Renal cortical epithelial cell (primary cell): ENCODE measurements at regions not wholly inside any gene's neighbourhood (a gene's known extent, or its start where the extent isn't known, plus 50 kb on each side); places are given as distances from the start of the nearest gene placed in this dataset.
"Not testable (repeated sequence)": the region's sequence is repeated elsewhere in the genome, so short reads cannot be mapped to it uniquely, and the experiment has no call there.

Source experiments
- DNase-seq: peaks from one replicate; pipeline ENCODE4 v3.0.0-alpha.2; 2011; ENCODE audit warnings: low read depth

DNA sequence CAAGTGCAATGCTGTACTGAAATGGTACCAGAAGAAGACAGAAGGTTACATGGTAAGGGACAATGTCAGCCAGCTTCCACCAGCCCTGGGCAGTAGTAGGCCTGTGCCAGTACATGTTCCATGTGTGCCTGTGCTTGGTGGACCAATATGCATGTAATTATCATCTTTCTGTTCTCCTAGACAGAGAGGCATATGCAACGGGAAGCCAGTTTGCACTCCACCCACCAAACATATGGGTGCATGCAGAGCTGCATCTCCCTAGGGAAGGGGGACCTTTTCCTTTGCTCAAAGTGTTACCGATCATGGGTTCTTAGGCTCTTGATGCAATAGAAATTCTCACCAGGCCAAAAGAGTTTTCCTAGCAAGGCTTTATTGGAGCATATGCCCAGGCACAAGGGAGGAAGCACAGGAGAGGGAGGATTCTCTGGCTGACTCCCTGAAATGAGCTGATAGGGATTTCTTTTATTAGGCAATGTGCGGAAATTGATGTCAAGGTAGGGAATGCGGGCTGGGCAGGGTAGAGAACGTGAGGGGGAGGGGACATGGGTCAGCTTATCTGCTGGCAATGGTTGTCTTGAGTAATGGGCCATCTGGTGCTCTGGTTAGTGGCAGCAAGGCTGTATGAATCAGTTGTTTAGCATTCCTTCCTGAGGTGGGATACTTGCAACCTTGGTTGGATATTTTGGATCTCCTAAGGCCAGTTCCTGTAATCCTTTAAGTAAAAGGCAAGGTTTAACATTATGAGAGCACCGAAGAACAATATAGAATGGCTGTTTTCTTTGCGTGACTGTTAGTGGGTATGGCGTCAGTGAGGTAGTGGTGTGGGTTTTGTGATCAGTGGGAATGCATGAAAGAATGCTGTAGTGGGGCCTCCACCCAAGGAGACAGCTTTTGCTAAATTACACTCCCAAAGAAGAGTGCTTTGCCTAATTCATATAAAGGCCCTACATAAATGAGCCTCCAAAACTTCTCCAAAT is 102.5 kb downstream of the CDRT15L2 start:
- not testable (repeated sequence) for DNase-seq

- not testable (repeated sequence) for DNase-seq
Observed at GRCh38 chr17:20683651-20684229, 104.2 kb downstream of the CDRT15L2 start.

DNA sequence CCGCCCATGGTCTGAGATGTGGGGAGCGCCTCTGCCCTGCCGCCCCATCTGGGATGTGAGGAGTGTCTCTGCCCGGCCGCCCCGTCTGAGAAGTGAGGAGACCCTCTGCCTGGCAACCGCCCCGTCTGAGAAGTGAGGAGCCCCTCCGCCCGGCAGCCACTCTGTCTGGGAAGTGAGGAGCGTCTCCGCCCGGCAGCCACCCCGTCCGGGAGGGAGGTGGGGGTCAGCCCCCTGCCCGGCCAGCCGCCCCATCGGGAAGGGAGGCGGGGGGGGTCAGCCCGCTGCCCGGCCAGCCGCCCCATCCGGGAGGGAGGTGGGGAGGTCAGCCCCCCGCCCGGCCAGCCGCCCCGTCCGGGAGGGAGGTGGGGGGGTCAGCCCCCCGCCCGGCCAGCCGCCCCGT is 105.5 kb downstream of the CDRT15L2 start:
- not testable (repeated sequence) for DNase-seq

DNA sequence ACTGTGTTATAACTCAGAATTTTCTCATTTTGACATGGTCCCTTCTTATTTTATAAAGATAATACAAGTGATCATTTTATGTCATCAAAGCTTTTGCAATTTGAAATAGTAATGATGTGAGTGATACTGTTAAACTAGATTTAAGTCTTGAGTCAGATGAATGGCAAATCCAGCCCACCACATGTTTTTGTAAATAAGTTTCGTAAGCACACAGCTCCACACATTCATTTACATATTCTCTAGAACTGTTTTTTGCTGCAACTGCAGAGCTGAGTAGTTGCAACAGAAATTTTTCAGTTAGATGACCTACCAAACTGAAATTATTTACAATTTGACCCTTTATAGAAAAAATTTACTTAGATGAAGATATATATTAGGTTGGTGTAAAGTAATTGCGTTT is 108.1 kb downstream of the CDRT15L2 start:
- not testable (repeated sequence) for DNase-seq

- DNase-seq, result not testable (repeated sequence)
Observed at GRCh38 chr17:20689170-20689749, 109.7 kb downstream of the CDRT15L2 start.

- DNase-seq, result not testable (repeated sequence)
Observed at GRCh38 chr17:20692706-20693105, 113.2 kb downstream of the CDRT15L2 start.

DNA sequence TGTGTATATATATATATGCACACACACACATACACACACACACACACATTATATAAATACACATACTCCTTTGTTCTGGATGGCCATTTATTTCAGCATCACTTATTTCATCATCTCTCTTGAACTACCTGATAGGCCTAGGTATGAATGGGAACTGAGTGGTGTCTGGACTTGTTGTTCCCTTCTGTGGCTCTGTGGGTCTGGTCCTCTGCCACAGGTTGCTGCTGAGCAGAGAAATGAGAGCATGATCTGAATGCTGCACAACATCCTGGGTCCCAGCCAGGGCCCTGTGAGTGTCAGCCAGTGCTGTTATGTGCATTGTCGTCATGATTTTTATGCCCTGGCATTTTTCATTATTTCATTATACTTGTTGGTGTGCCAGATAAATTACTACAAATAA is 116.3 kb downstream of the CDRT15L2 start:
- not testable (repeated sequence) for DNase-seq

DNA sequence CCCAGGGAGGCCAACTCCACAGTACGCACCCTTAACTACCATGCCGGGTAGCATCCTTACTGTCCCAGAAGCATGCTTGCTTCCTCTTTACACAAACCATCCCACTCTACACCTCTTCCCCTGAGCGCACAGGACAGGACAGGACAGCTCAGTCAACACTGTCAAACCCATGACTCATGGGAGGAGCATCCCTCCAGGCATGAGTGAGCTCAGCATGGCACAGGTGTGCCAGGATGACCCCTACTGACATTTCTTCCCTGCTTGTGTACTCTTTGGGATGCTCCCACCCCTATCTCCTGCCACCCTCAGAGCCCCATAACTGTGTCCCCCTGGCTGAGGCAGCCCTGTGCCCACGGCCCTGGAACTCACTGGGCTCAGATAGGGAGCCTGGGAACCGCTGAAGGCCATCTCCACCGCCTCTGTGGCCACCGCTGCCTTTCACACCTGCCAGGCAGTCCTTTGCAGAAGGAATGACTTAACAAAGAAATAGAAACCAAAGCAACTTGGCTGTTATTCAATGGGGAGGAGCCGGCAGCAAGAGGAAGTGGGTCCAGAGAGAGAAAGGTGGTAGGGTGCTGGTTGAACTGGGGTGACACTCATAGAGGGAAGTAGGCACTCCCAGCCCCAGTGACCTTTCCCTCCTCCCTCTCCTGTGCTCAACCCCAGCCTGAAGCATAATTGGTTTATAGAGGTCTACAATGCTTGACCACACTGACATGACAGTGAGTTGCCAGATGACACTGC is 119.1 kb downstream of the CDRT15L2 start:
- not testable (repeated sequence) for DNase-seq

DNA sequence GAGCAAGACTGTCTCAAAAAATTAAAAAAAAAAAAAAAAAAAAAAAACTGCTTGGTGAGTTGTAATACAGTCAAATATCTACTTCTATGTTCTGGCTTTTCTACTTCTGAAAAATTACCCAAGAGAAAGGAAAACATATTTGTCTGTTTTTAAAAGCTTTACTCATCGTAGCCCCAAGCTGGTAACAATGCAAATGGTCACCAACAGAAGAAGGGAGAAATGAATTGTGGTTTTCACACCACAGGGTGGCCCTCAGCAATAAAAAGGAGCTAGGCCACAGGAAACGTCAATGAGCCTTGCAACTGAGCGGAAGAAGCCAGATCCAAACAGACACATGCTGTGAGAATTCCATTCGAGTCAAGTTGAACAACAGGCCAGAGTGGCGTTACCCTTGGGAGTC is 121.0 kb downstream of the CDRT15L2 start:
- not testable (repeated sequence) for DNase-seq

DNA sequence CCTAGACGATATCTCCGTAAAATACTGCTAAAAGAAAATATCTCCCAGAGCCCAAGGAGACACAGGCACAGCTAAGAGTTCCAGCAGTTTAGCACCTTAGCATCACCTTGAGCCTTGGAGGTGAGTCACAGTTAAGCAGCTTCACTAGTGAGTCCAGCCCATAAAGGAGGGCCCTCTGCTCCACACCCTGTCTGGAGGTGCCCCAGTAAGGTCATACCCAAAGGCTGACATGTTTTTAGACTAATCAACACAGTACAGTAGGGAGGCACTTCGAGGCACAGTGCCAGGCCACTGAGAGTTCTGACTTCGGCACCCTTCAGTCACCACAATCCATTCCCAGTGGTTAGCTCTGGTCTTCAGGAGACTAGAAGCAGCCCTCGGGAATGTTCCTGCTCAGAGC is 121.8 kb downstream of the CDRT15L2 start:
- DNase-seq, result not testable (repeated sequence)

- DNase-seq, result no peak
Observed at GRCh38 chr17:20702692-20703091, 123.2 kb downstream of the CDRT15L2 start.

GRCh38 chr17:20703781-20704180 is 124.3 kb downstream of the CDRT15L2 start:
- no peak for DNase-seq

DNA sequence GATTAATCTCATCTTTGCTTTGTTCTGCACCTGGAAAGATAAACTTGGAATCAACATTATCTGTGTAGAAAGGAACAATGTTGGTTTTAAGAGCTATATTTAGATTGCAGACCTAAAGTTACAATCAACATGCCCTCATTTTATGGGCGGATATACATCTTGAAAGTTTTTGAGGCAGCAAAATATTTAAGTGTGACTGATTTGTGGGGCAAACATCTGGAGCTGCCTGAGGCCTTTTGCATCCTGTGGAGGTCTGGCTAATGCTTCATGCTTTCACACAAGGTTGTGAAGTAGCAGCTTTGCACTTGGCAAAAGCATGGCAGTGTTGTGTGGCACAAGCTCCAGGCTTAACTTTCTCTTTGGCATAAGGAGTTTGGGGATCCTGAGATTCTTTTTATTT is 125.7 kb downstream of the CDRT15L2 start:
- DNase-seq, result not testable (repeated sequence)

DNA sequence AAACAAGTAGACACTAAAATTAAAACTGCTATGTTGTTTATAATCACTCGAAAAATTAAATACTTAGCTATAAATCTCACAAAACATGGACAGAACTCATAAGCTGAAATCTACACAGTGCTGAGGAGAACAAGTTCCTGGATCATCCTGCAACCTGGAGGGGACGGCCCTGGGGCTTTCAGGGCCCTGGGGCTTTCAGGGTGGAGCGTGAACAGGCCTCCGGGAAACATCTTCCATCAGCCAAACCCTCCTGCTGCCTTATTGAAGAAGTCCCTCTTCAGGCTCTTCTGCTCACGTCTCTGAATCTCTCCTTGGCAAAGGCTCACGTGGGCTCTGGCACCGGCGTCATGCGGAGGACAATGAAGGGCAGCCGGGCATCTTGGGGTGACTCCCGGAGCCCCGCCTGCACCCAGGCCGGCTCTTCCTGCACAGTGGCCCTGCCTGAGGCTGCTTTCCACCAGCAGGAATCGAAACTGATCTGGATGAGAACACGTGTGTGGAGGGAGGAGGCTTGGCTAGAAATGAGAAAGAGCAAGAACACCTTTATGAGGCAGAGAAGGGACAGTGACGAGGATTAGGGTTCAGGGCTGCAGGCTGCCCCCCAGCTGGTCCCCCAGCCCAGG is 127.3 kb downstream of the CDRT15L2 start:
- no peak for DNase-seq

DNA sequence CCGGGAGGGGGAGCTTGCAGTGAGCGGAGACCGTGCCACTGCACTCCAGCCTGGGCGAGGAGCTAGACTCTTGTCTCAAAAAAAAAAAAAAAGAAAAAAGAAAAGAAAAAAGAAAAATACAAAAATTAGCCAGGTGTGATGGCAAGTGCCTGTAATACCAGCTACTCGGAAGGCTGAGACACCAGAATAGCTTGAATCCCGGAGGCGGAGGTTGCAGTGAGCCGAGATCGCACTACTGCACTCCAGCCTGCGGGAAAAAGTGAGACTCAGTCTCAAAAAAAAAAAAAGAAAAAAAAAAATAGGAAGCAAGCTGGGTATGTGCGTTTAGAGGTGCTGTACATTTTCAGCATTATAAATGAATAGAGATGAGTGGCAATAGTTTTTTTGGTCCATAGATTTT is 129.3 kb downstream of the CDRT15L2 start:
- not testable (repeated sequence) for DNase-seq

GRCh38 chr17:20716481-20716880 is 137.0 kb downstream of the CDRT15L2 start:
- not testable (repeated sequence) for DNase-seq

- DNase-seq, result no peak
Observed at GRCh38 chr17:20721171-20721570, 141.6 kb downstream of the CDRT15L2 start.

- not testable (repeated sequence) for DNase-seq
Observed at GRCh38 chr17:20724391-20724790, 144.9 kb downstream of the CDRT15L2 start.

DNA sequence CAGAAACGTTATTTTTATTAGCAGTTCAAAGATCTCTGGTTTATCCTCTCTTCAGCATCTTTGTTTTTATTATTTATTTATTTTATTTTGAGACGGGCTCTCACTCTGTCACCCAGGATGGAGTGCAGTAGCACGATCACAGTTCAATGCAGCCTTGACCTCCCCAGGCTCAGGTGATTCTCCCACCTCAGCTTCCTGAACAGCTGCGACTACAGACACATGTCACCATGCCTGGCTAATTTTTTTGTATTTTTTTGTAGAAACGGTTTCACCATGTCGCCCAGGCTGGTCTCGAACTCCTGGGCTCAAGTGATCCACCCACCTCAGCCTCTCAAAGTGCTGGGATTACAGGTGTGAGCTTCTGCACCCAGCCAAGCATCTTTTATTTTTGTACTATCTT is 147.7 kb downstream of the CDRT15L2 start:
- DNase-seq, result not testable (repeated sequence)

DNA sequence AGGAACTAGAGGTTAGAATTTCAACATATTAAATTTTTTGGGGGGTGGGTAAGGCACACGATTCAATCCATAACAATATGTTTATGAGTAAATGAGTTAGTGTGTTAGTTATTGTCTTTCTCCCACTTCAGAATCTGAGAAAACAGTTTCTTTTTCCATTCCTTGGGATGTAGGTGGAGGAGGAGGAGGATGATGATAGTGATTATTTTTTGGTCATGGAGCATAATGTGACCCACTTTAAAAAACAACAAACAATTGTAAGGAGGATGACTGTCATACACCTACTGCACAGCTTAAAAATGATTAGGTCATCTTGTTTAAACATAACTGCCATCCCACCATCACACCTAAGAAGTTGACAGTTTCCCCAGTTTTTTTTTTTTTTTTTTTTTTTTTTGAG is 148.7 kb downstream of the CDRT15L2 start:
- no peak for DNase-seq

- not testable (repeated sequence) for DNase-seq
Observed at GRCh38 chr17:20731131-20731530, 151.6 kb downstream of the CDRT15L2 start.
